A673 (cell line): ENCODE measurements at regions not wholly inside any gene's neighbourhood (a gene's known extent, or its start where the extent isn't known, plus 50 kb on each side); places are given as distances from the start of the nearest gene placed in this dataset.

Experiments
- BruUV-seq: library from RNA; stranded (reverse); fragments of 400-500 nt; replicated peaks from 2 replicates; lab custom pipeline; 2021; lab: Mats Ljungman, UMichigan
- CTCF ChIA-PET: fragments of 300-600 bp; sonication (Branson Sonifier 250); formaldehyde crosslinking; loops from one replicate; lab custom pipeline; 2022; ENCODE audit warnings: antibody characterized with exemption; lab: Charles Lee
- POLR2A ChIA-PET: fragments of 300-600 bp; sonication (Branson Sonifier 250); formaldehyde crosslinking; loops from one replicate; lab custom pipeline; 2022; ENCODE audit warnings: antibody characterized with exemption; ENCODE audit not compliant: low non-redundant PET; lab: Charles Lee
- DNase-seq: peaks from one replicate; pipeline ENCODE4 v3.0.0-alpha.2; 2015; ENCODE audit warnings: low spot score
- H3K27ac ChIP-seq: fragments of 200-600 bp; sonication (generic); 2 replicates; pipeline ENCODE4 v1.5.1; 2016; ENCODE audit warnings: mixed run types, low read depth, mild to moderate bottlenecking, mixed read lengths, antibody characterized with exemption, low read length; ENCODE audit not compliant: poor library complexity, severe bottlenecking
- H3K27me3 ChIP-seq: fragments of 200-600 bp; sonication (generic); replicated peaks from 2 replicates; pipeline ENCODE4 v1.6.1; 2017; ENCODE audit warnings: mixed run types, low read depth, mild to moderate bottlenecking, mixed read lengths, antibody characterized with exemption, low read length; ENCODE audit not compliant: insufficient read depth, poor library complexity
- H3K36me3 ChIP-seq: fragments of 200-600 bp; sonication (generic); 2 replicates; pipeline ENCODE4 v1.6.1; 2016; ENCODE audit warnings: mixed run types, mild to moderate bottlenecking, mixed read lengths, antibody characterized with exemption, low read length; ENCODE audit not compliant: insufficient read depth, poor library complexity, severe bottlenecking
- H3K4me1 ChIP-seq: fragments of 200-600 bp; sonication (generic); 2 replicates; pipeline ENCODE4 v1.6.1; 2017; ENCODE audit warnings: mixed run types, mild to moderate bottlenecking, mixed read lengths, antibody characterized with exemption, low read length; ENCODE audit not compliant: insufficient read depth, poor library complexity, severe bottlenecking
- H3K4me3 ChIP-seq: fragments of 200-600 bp; sonication (generic); 2 replicates; pipeline ENCODE4 v1.5.1; 2016; ENCODE audit warnings: low read depth, mixed run types, mild to moderate bottlenecking, mixed read lengths, low read length; ENCODE audit not compliant: poor library complexity, severe bottlenecking
- H3K9me3 ChIP-seq: fragments of 200-600 bp; sonication (generic); 2 replicates; pipeline ENCODE4 v1.6.1; 2016; ENCODE audit warnings: mixed run types, low read depth, mild to moderate bottlenecking, mixed read lengths, antibody characterized with exemption, low read length; ENCODE audit not compliant: poor library complexity, severe bottlenecking
- EZH2 ChIP-seq: fragments of 200-600 bp; sonication (generic); IDR thresholded peaks from 2 replicates; pipeline ENCODE4 v1.6.1; 2017; ENCODE audit warnings: borderline replicate concordance, low read depth, mild to moderate bottlenecking, mixed read lengths, antibody characterized with exemption, low read length; ENCODE audit not compliant: poor library complexity, severe bottlenecking
- intact Hi-C: fragments of 100-400 bp; cut with micrococcal nuclease; formaldehyde crosslinking; loops from one replicate; pipeline ENCODE4 v1.10.0; 2022; ENCODE audit not compliant: unreplicated experiment
- TF ChIP-seq, protein P1 (sequence below): fragments of 300-800, 200-600 bp; sonication (generic); conservative IDR thresholded peaks from 2 replicates; pipeline ENCODE4 v1.5.1; 2017; ENCODE audit warnings: low read depth, mild to moderate bottlenecking, antibody characterized with exemption, low read length, moderate library complexity, mixed read lengths

DNA sequence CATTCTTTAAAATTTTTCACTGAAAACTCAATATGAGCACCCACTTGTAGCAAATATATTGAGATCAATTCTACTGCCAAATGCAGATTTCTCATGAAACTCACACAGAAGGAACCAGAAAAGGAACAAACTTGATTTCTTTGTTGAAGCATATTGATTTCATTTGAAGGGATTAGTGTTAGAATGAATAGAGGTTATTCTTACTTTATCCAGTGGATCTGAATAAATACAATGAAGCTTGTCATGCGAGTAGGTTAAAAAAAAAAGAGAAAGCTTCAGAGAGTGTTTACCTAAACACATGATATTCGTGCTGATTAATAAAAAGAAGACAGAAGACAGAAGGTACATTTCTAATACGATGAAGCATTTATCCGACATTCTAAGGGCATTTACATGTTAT is 226.7 kb upstream of the ZSWIM2 start:
- BruUV-seq: no TSS peak
- Histone ChIP-seq H3K36me3 (no peaks in the 10 kb centered on the region), H3K9me3 (no peaks in the 10 kb centered on the region), H3K4me1 (peaks cover 11% of the 10 kb centered on the region), H3K27me3 (no peaks in the 10 kb centered on the region), H3K4me3 (no peak overlapping the region), H3K27ac (no peak overlapping the region)
- ChIA-PET CTCF (no interaction called here), POLR2A (no interaction called here)
- TF ChIP-seq, protein P1, sequence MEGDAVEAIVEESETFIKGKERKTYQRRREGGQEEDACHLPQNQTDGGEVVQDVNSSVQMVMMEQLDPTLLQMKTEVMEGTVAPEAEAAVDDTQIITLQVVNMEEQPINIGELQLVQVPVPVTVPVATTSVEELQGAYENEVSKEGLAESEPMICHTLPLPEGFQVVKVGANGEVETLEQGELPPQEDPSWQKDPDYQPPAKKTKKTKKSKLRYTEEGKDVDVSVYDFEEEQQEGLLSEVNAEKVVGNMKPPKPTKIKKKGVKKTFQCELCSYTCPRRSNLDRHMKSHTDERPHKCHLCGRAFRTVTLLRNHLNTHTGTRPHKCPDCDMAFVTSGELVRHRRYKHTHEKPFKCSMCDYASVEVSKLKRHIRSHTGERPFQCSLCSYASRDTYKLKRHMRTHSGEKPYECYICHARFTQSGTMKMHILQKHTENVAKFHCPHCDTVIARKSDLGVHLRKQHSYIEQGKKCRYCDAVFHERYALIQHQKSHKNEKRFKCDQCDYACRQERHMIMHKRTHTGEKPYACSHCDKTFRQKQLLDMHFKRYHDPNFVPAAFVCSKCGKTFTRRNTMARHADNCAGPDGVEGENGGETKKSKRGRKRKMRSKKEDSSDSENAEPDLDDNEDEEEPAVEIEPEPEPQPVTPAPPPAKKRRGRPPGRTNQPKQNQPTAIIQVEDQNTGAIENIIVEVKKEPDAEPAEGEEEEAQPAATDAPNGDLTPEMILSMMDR: no peak
- TF ChIP-seq EZH2: no peak
- intact Hi-C loops: no loop called here
- no peak for DNase-seq

DNA sequence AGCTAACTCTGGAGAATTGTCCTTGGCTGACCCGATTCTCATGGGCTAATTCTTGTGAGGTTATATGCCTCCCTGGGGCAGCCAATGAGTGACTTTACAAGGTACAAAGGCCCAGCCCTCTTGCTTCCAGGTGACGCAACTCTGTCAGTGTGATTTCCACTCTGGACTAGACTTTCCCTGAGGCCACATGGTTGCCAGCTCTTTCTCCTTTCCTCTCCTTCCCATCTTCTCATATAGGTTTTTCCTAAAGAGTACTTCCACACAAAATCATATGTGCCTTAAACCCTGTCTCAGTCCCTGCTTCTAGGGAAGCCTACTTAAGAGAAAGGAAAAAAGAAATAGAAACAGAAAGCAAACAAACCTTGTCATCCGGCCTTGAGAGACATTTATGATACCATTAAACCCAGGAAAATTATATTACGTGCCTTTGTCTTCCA is 226.2 kb upstream of the ZSWIM2 start:
- intact Hi-C loops: no loop called here
- Histone ChIP-seq H3K4me1 (peaks cover 9% of the 10 kb centered on the region), H3K36me3 (no peaks in the 10 kb centered on the region), H3K9me3 (no peaks in the 10 kb centered on the region), H3K4me3 (no peak overlapping the region), H3K27me3 (no peaks in the 10 kb centered on the region), H3K27ac (no peak overlapping the region)
- TF ChIP-seq, protein P1: no peak
- TF ChIP-seq EZH2: no peak
- ChIA-PET CTCF (no interaction called here), POLR2A (no interaction called here)
- no TSS peak for BruUV-seq
- DNase-seq: no peak

DNA sequence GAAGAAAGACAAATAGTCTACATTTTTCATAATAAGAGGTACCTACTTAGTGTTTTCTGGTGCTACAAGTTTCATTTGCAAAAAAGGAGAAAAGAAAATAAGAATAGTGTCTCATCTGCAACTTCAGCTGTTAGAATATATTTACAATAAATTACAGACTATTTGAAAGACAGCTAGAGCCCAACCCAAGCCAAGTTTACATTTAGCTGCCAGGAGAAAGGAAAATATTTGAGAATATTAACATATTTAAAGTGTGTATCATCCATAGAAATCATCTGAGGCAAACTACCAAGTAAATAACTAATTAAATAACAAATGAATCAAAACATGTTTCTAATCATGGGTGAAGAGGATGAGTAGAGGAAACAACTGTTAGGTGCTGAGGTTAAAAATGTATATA is 209.2 kb upstream of the ZSWIM2 start:
- TF ChIP-seq, protein P1: no peak
- TF ChIP-seq EZH2: no peak
- Histone ChIP-seq H3K36me3 (no peaks in the 10 kb centered on the region), H3K4me3 (no peak overlapping the region), H3K27me3 (no peaks in the 10 kb centered on the region), H3K9me3 (no peaks in the 10 kb centered on the region), H3K27ac (no peak overlapping the region), H3K4me1 (no peaks in the 10 kb centered on the region)
- CTCF ChIA-PET: no interaction called here
- intact Hi-C loops: no loop called here
- POLR2A ChIA-PET: no interaction called here
- DNase-seq: no peak
- BruUV-seq: no TSS peak
